ENCODE measurements at regions not wholly inside any gene's neighbourhood (a gene's known extent, or its start where the extent isn't known, plus 50 kb on each side); places are given as distances from the start of the nearest gene placed in this dataset.
"Not testable (repeated sequence)": the region's sequence is repeated elsewhere in the genome, so short reads cannot be mapped to it uniquely, and the experiment has no call there.

GRCh38 chrX:106356580-106356979 is 188.5 kb downstream of the PWWP3B start:
- no peak for DNase-seq (ENCODE audit: low read depth in 2 of 2)

- no peak for DNase-seq (ENCODE audit: low read depth in 2 of 2)
These were observed 195.1 kb downstream of the PWWP3B start for GRCh38 chrX:106363214-106363613.

GRCh38 chrX:106378616-106379015 is 210.5 kb downstream of the PWWP3B start:
- DNase-seq (ENCODE audit: low read depth in 2 of 2) = no peak

- no peak for DNase-seq (ENCODE audit: low read depth in 2 of 2)
These were observed 220.4 kb upstream of the RADX start for GRCh38 chrX:106391284-106391911.

GRCh38 chrX:106392346-106392745 is 219.4 kb upstream of the RADX start:
- no peak for DNase-seq (ENCODE audit: low read depth in 2 of 2)

- DNase-seq (ENCODE audit: low read depth in 2 of 2) = no peak
These were observed 213.8 kb upstream of the RADX start for GRCh38 chrX:106397788-106398538.

GRCh38 chrX:106401965-106402559 is 209.7 kb upstream of the RADX start:
- no peak for DNase-seq (ENCODE audit: low read depth in 2 of 2)

GRCh38 chrX:106404512-106404911 is 207.3 kb upstream of the RADX start:
- no peak for DNase-seq (ENCODE audit: low read depth in 2 of 2)

- DNase-seq (ENCODE audit: low read depth in 2 of 2) = no peak
These were observed 196.4 kb upstream of the RADX start for GRCh38 chrX:106415276-106415895.

- no peak for DNase-seq (ENCODE audit: low read depth in 2 of 2)
These were observed 175.1 kb upstream of the RADX start for GRCh38 chrX:106436691-106437090.

GRCh38 chrX:106437407-106437806 is 174.4 kb upstream of the RADX start:
- no peak for DNase-seq (ENCODE audit: low read depth in 2 of 2)

- DNase-seq (ENCODE audit: low read depth in 2 of 2) = no peak
These were observed 161.4 kb upstream of the RADX start for GRCh38 chrX:106450405-106450804.

GRCh38 chrX:106451933-106452332 is 159.8 kb upstream of the RADX start:
- no peak for DNase-seq (ENCODE audit: low read depth in 2 of 2)

GRCh38 chrX:106454991-106455390 is 156.8 kb upstream of the RADX start:
- no peak for DNase-seq (ENCODE audit: low read depth in 2 of 2)

GRCh38 chrX:106457802-106458201 is 154.0 kb upstream of the RADX start:
- no peak for DNase-seq (ENCODE audit: low read depth in 2 of 2)

- DNase-seq (ENCODE audit: low read depth in 2 of 2) = no peak
These were observed 144.4 kb upstream of the RADX start for GRCh38 chrX:106467422-106467821.

GRCh38 chrX:106467943-106468342 is 143.8 kb upstream of the RADX start:
- DNase-seq (ENCODE audit: low read depth in 2 of 2) = no peak

- no peak for DNase-seq (ENCODE audit: low read depth in 2 of 2)
These were observed 143.3 kb upstream of the RADX start for GRCh38 chrX:106468433-106468832.

GRCh38 chrX:106479920-106480319 is 131.9 kb upstream of the RADX start:
- no peak for DNase-seq (ENCODE audit: low read depth in 2 of 2)

- DNase-seq (ENCODE audit: low read depth in 2 of 2) = peak in 1 of 2 donors; percentile 52
These were observed 130.4 kb upstream of the RADX start for GRCh38 chrX:106481341-106481740.

GRCh38 chrX:106484233-106484632 is 127.5 kb upstream of the RADX start:
- DNase-seq (ENCODE audit: low read depth in 2 of 2) = no peak

GRCh38 chrX:106493210-106493816 is 118.5 kb upstream of the RADX start:
- DNase-seq (ENCODE audit: low read depth in 2 of 2) = not testable (repeated sequence)
